ENCODE measurements at regions not wholly inside any gene's neighbourhood (a gene's known extent, or its start where the extent isn't known, plus 50 kb on each side); places are given as distances from the start of the nearest gene placed in this dataset.
"Not testable (repeated sequence)": the region's sequence is repeated elsewhere in the genome, so short reads cannot be mapped to it uniquely, and the experiment has no call there.

DNA sequence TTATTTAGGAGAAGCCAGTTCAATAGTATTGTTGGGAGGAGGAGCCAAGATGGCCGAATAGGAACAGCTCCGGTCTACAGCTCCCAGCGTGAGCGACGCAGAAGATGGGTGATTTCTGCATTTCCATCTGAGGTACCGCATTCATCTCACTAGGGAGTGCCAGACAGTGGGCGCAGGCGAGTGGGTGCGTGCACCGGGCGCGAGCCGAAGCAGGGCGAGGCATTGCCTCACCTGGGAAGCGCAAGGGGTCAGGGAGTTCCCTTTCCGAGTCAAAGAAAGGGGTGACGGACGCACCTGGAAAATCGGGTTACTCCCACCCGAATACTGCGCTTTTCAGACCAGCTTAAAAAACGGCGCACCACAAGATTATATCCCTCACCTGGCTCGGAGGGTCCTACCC is 403.2 kb upstream of the SMIM31 start:
- DNase-seq = not testable (repeated sequence)

DNA sequence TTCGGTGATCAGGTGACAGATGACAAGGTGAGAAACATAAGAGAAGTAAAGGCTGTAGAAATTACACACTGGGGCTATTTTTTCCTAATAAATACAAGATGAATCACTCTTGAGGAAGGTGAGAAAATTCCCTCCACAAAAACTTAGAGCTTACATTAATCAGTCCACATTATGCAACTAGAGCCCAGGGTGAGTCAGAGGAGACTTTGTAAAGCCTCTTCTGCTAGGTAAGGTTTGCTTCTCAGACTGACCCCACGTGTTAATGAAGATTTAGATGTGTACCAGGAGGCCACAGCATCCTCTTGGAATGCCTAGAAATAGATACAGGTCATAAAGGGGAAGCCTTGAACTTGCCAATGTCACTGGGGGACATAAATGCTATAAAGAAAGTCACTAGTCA is 396.0 kb upstream of the SMIM31 start:
- DNase-seq = no peak

DNA sequence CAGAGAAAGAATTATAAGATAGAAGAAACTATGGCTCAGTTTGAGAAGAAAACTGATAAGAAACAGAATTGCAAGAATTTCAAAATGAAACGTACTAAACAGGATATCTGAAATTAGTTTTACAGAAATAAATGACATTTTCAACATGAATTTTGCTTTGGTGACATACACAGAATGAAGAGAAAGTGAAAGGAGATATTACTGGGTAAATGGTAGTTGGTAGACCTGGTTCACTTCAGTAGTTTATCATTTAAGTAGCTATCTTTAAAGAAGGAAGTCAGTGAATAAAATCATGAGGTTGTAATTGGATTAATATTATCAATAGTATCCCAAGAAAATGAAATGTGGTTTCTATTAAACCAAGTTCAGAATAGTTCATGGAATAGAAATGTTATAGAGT is 395.5 kb upstream of the SMIM31 start:
- no peak for DNase-seq

DNA sequence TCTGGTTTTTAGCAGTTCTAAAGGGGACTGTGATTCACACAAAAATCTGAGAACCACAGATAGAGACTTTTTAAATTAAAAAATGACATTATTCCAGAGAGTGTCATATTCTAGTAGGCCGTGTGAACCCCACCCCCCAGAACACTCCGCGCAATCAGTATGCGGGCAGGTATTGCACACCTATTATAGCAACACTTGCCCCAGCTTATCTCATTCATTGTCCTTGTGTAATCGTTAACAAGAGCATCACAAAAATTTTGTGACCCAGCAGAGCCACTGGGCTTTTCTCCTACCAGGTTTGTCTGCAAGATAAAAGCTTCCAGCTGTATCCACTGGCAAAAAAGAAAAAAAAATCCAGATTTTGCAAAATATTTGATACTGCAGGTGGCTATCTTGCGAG is 394.1 kb upstream of the SMIM31 start:
- DNase-seq = no peak

DNA sequence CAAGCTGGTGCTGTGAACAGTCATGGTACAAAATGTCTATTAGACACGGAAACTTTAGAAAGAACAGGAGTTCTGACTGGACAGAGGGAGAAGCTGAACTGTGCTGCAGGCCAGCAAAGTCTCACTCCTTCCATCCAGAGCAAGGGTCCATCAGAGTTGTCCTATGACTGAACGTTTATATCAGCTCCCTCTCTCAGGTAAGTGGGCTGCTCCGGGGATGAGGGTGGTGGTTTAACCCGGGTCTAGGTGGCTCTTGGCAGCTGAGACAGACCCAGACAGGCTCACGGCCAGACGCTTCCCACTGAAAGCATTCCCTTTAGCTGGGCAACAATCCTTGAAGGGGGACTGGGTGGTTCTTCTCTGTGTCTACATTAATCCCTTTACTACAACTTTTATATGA is 385.0 kb upstream of the SMIM31 start:
- DNase-seq = no peak

DNA sequence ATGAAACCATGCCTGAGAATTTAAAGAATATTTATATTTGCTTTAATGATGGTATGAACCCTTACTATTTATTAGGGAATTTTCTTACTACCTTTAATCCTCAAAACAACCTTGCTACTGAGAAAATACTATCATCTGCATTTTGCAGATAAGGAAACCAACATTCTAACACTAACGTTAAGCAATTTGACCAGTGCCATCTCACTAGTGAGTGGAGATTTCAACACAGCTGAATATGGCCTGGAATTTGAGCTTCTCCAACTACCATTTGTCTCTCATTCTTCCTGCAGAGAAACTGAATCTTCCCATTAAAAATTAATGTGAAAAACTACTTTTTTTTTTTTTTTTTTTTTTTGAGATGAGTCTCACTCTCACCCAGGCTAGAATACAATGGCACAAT is 380.9 kb upstream of the SMIM31 start:
- no peak for DNase-seq

DNA sequence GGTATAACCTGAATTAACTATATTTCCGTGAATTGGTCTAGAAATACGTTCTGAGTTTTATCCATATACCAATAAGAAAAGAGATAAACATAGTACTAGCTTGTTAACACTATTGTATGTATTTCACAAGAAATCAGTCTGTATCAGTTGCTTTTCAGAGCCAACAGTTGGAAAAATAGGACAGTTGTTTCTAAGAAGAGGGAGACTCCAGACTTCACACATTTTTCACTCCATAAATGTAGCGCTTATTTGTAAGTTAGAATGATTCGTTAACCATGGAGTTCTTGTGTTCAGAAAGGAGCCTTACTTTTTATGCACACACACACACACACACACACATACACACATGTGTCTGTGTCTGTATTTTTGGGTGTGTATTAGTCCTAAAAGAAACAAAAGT is 376.7 kb upstream of the SMIM31 start:
- DNase-seq = no peak

DNA sequence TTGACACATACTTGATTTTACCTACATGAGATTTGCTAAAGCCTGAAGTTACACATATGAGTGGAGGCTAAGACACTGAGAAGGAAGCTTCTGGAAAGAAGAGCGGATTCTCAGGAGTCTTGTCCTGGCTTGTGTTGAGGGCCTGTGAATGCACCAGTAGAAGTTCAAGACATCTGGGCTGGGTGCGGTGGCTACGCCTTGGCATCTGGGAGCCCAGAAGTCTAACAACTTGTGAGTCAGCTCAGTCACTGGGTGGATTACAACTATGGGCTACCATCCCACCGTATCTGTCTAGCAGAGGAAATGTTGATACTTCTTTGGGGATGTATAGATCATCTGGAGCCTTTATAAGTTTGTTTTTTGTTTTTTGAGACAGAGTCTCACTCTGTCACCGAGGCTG is 375.6 kb upstream of the SMIM31 start:
- DNase-seq = no peak

DNA sequence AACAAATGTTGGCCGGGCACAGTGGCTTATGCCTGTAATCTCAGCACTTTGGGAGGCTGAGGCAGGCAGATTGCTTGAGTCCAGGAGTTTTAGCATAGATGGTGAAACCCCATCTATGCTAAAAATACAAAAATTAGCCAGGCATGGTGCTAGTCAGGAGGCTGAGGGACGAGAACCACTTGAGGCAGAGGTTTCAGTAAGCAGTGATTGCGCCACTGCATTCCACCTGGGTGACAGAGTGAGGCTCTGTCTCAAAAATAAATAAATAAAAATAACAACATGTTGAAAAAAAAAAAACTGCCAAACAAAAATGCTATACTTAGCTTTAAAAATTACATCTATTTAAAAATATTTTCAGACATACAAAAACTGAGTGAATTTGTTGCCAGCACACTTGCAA is 374.2 kb upstream of the SMIM31 start:
- no peak for DNase-seq

DNA sequence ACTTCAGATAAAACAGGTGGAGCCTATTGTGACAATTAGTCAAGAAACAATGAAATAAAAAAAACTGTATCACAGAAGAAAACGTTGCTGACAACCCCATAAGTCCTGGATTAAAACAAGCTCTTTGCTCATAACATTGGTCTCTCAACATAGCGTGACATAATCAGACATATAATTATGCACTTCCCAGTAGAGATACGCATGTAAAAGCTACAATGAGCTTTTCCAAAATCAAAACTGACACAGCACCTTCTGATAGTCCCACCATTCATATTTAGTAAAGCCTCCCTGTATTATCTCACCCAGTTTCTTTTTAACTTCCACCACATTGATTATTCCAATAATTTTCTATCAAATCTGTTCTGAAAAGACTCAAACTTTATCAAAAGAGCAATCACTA is 372.1 kb upstream of the SMIM31 start:
- DNase-seq = no peak

DNA sequence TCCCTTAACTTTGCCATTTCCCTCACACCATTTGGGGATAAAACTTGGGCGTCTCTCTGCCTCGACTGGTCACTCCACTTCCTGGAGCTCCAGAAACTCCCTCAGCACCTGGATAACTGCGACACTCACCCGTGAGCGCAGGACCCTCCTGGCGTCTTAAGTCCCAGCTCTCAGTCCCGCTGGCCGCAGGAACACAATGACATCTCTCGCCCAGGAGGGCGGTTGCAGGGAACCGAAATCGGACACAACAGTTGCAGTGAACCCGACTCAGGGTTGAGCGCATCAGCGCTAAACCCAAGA is 370.9 kb upstream of the SMIM31 start:
- DNase-seq = peak; percentile 59 to 90

DNA sequence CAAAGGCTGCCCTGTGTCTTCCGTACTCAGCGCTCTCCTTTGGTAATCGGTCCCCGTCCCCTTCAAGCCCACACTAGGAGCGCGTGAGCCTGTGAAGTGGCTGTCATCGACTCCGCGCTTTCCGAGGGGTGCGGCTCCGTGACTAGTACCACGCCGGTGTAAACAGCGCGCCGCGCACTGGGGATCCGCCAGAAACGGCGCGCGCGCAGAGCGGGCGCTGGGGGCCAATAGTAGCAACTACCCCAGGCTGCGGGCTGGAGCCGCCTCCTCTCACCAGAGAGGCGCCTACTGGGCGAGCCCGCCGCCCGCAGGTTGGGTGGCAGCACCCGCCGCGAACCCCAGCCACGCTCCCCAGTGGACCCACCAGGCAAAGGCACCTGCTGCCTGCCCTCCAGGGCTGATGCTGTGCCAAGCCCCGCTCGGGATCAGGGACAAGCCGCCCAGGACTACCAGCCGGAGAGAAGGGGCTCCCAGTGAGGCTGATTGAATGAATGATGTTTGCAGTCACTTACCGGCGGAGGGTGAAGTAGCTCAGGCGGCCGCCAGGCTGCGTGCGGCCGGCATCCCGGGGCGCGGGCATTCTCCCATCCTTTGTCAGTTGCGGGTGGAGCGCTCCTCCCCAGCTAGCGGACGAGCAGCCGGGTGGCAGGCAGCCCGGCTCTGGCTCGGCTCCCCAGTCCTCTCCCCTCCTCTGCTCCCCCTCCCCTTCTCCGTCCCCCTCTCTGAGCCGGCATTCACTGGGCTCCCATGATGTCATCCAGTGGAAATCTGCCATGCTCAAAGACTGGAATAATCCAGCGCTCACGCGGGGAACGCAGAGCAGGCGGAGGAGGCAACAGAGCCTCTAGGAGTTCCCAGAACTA is 370.3 kb upstream of the SMIM31 start:
- peak; percentile 48 to 90 for DNase-seq

DNA sequence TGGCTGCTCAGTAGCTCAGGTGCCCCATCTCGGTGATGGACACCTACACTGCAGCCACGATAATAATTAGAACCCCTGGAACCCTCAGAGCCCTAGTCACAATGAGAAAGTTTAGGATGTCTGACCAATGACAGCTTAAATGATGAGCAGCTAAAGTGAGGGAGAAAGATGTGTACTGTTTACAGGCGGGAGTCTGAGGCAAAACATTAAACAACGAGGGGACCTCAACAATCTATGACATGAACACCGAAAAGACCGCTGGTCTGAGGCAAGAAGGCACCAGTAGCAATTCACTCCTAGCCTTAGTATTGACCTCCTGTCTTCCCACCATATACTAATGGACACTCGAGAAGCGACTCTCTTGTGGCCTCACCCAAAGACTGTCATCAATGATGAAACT is 369.5 kb upstream of the SMIM31 start:
- no peak for DNase-seq

DNA sequence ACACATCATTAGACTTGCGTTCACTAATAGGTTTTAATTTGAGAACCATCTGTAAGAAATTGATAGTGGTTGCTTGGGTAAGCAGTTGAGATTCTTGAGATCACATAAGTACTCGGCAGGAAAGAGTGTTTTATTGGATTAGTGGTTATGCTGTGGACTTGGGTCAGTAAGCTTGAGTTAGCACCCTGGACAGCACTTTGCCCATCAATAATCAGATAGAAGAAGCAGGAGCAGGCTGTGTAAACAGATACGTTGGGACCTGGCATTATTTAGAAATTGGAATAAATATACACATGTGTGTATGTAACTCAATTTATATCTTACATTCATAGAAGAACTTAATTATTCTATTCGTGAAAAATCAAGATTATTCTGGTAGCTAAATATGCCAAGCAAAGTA is 357.5 kb upstream of the SMIM31 start:
- DNase-seq = no peak

DNA sequence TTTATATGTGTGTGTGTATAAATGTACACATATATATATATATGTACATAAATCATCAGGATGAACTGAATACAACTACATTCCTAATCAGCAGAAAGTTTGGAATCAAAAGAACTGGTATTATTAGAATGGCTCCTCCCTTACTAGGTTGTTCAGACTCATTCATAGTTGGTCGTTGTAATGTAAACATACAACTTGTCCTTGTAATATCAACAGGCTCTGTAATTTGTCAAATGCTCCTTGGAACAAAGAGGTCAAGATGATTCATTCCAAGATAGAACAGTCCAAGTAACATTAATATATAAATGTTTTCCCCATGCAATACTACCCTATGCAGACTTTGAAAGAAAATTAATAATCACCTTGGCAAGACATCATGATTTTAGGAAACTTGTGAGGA is 351.4 kb upstream of the SMIM31 start:
- no peak for DNase-seq

DNA sequence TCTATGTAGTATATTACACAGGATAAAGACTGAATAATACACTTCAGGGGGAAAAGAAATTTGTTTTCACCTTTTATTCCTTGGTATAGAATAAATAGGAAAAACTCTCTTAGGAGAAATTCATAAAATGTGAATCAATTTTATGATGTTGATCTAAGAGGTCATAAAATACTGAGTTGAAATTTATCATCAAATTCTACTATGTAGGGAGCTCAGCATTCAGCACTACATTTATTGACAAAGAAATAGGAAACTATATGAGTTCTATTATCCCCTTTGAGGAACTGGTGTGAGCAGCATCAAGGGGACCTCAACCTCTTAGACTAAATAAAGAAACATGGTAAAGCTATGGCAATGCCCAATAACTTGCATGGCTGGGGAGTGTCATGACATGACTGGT is 348.2 kb upstream of the SMIM31 start:
- no peak for DNase-seq

DNA sequence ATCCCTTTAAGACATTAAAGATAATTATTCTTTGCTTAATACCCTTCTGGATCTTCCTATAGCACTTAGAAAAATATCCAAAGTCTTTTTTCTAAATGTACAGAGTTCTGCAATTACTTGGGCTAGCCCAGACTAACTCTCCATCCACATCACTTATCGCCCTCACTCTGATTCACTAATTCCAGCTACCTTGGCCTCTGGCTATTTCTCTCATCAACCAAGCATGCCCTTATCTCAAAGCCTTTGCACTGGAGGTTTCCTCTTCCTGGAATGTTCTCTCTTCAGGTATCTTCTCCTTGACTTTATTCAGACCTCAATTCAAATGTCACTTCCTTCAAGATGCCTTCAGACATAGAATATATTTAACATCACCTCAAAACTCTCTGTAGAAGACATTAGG is 345.1 kb upstream of the SMIM31 start:
- DNase-seq = no peak

DNA sequence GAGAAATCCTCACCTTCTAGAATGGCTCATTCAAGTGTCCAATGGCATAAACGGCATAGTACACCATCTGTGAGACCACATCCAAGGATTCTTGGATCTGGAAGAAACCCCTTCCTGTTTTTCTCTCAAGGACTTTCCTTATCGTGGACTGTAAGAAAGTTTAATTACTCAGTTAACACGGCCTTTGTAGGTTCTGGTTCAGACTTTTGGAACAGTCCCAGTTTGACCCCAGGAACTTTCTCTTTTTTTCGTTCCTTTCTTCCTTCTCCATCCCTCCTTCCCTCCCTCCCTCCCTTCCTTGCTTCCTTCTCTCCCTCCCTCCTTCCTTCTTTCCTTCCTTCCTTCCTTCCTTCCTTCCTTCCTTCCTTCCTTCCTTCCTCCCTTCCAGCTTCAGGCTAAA is 343.5 kb upstream of the SMIM31 start:
- DNase-seq = no peak

DNA sequence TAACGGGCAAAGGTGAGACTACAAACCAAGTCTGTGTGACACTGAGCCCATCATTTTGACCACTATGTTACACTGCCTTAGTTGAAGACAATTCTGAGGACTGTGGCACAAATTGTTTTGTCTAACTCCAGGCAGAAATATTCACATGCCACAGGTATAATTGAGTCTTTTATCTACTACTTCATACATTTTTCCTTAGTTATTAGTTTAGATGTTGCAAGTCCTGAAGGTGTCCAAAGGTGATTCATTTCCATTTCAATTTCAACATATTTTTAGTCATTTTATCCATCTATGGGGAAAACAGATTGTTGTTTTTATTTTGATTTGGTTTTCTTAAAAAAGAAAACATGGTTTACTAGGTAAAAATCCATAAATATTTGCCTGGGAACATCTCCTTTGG is 341.7 kb upstream of the SMIM31 start:
- DNase-seq = no peak

DNA sequence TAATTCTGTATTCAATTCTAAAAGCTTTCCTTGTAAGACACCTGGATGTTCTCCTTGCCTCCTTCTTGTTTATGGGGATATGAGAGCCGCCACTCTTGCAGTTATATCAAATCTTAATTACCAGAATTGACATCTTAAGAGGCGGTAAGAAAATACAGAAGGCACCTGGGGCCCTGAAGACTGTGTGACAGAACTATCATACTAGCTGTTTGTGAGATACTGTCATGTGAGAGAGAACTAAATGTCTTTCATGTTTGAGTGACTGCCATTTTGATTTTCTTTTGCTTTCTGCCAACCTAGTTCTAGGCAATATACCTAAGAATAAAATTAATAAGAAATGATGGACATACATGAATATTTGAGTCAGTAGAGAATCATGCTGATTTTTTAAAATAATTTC is 340.2 kb upstream of the SMIM31 start:
- no peak for DNase-seq

DNA sequence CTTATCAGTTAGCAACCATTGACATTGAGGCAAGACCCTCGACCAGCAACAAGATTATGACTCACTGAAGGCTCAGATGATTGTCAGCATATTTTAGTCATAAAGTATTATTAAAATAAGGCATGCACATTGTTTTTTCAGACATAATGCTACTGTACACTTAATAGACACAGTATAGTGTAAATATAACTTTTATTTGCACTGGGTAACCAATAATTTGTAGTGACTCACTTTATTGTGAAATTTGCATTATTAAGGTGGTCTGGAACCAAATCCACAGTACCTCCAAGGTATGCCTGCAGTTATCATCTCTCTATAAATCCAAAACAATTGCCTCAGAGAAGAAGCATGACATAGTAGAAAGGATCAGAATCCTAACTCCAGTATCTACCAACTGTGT is 330.1 kb upstream of the SMIM31 start:
- no peak for DNase-seq

DNA sequence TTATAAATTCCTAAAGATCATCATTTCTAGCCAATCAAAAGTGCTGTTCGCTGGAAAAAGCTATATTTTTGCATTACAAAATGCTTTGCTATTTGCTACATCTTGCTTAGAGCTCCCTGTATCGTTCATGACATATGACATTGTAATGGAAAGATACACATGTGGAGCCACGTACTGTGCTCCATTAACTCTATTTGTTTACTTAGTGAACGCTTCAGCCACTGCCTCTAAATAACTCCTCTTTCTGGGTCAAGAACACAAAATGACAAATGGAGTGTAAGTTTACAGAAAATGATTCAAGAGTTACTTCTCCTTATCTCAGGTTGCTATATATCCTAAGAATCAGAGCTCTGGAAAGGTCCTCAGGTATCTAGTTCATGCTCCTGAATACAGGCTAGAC is 329.1 kb upstream of the SMIM31 start:
- no peak for DNase-seq

DNA sequence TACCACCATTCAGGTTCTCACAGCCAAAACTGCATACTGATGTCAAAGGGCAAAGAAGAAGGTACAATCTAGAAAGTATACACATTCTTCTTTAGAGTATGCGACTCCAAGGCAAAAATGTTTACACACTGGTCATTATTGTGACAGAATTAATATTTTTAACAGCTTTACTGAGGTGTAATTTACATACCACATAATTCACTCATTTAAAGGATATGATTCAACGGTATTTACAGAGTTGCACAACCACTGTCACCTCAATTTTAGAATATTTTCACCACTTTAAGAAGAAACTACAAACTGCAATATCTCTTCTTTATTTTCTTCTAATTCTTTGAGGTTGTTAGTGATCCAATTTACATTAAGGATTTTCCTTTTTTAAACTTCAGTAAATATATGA is 325.4 kb upstream of the SMIM31 start:
- no peak for DNase-seq

DNA sequence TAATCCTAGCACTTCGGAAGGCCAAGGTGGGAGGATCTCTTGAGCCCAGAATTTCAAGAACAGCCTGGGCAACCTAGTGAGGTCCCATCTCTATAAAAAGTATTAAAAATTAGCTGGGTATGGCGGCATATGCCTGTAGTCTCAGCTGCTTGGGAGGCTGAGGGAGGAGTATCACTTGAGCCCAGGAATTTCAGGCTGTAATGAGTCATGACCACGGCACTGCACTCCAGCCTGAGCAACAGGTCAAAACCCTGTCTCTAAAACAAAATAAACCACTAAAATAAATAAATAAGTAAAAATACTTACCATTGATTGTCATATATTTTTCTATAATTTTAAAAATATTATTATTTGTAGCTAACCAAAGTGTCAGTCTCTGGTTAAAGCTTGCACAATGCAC is 315.6 kb upstream of the SMIM31 start:
- DNase-seq = no peak

DNA sequence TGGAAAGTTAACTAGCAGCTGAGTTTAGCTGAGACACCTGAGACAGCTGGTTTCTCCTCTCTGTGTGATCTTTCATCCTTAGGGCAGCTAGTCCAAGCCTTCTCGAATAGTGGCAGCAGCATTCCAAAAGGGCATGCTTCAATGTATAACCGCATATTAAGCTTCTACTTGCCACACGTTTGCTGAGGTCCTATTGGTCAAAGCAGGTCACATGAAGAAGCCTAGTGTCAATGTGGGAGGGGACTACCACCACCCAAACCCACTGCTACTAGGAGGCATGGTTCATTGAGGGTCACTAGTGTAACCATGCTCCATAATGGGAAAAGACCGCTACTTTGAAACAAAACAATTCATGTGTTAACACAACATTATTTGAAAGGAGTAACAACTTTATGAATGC is 314.9 kb upstream of the SMIM31 start:
- no peak for DNase-seq

DNA sequence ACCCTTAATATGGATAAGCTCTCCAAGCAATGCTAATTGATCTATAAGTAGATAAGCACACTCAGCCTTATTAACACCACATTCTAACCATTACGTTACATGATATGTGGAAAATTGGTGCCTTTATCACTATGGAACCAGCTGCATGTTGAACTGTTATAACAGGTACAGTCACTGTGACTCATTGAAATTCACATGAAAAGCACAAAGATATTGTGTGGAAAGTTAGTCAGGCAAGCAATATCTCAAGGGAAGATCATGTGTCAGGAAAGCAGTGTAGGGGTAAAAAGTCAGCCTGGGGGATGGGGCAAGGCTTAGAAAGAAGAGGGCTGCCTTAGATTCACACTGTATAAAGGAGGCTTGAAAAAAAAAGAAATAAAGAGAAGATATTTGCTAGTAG is 313.7 kb upstream of the SMIM31 start:
- no peak for DNase-seq

All from NCI-H526 (cell line).